WTC11 (cell line): ENCODE measurements at regions not wholly inside any gene's neighbourhood (a gene's known extent, or its start where the extent isn't known, plus 50 kb on each side); places are given as distances from the start of the nearest gene placed in this dataset.

Experiments used
- ATAC-seq: fragments of 200-7000 bp; cut with Tn5 transposase; 2 replicates; pipeline ENCODE4 v1.10.0; 2021; ENCODE audit warnings: mild to moderate bottlenecking, moderate library complexity
- CTCF ChIA-PET: fragments of 300-600 bp; sonication (Branson Sonifier 250); formaldehyde crosslinking; loops from one replicate; lab custom pipeline; 2021; ENCODE audit warnings: antibody characterized with exemption; lab: Charles Lee
- POLR2A ChIA-PET: fragments of 350-600 bp; sonication (Branson Sonifier 250); formaldehyde crosslinking; loops from one replicate; lab custom pipeline; 2021; ENCODE audit warnings: antibody characterized with exemption; lab: Charles Lee
- DNase-seq: peaks from one replicate; pipeline ENCODE4 v3.0.0; 2021; ENCODE audit warnings: low spot score
- H3K27ac Mint-ChIP-seq: 2 replicates; pipeline ENCODE4 v1.8.0; 2021; ENCODE audit warnings: mixed read lengths
- H3K27me3 Mint-ChIP-seq: 2 replicates; pipeline ENCODE4 v1.8.0; 2021; ENCODE audit warnings: low read depth, mild to moderate bottlenecking, moderate library complexity, mixed read lengths
- H3K36me3 Mint-ChIP-seq: 2 replicates; pipeline ENCODE4 v1.8.0; 2021; ENCODE audit warnings: mixed read lengths
- H3K4me1 Mint-ChIP-seq: 2 replicates; pipeline ENCODE4 v1.8.0; 2022; ENCODE audit warnings: mixed read lengths
- H3K4me3 Mint-ChIP-seq: 2 replicates; pipeline ENCODE4 v1.8.0; 2021; ENCODE audit warnings: mild to moderate bottlenecking, moderate library complexity, mixed read lengths
- H3K9me3 Mint-ChIP-seq: 2 replicates; pipeline ENCODE4 v1.8.0; 2021; ENCODE audit warnings: mixed read lengths
- FOXK1 ChIP-seq: sonication (generic); formaldehyde crosslinking; IDR thresholded peaks from 2 replicates; pipeline ENCODE4 v1.8.0; 2022; ENCODE audit warnings: mild to moderate bottlenecking, moderate library complexity, missing genetic modification reagents
- GABPB1 ChIP-seq: sonication (generic); formaldehyde crosslinking; IDR thresholded peaks from 2 replicates; pipeline ENCODE4 v1.8.1; 2023; ENCODE audit warnings: mild to moderate bottlenecking, missing genetic modification reagents
- GRHL2 ChIP-seq: fragments of 250-450 bp; sonication (Bioruptor Pico); IDR thresholded peaks from 2 replicates; pipeline ENCODE4 v1.8.0; 2022; ENCODE audit warnings: mild to moderate bottlenecking, moderate library complexity; ENCODE audit not compliant: insufficient replicate concordance, severe bottlenecking
- HMGA2 ChIP-seq: fragments of 250-450 bp; sonication (Bioruptor Pico); IDR thresholded peaks from 2 replicates; pipeline ENCODE4 v1.4.0; 2021; ENCODE audit warnings: mild to moderate bottlenecking, moderate library complexity
- JAZF1 ChIP-seq: fragments of 250-450 bp; sonication (Bioruptor Pico); IDR thresholded peaks from 2 replicates; pipeline ENCODE4 v1.9.0; 2021; ENCODE audit warnings: moderate library complexity, mild to moderate bottlenecking, inconsistent platforms
- JUN ChIP-seq: sonication (generic); formaldehyde crosslinking; IDR thresholded peaks from 2 replicates; pipeline ENCODE4 v1.8.0; 2023; ENCODE audit warnings: mild to moderate bottlenecking, missing genetic modification reagents
- MYBL2 ChIP-seq: sonication (generic); formaldehyde crosslinking; IDR thresholded peaks from 2 replicates; pipeline ENCODE4 v1.8.1; 2023; ENCODE audit warnings: mild to moderate bottlenecking, moderate library complexity, missing genetic modification reagents
- NR2C2 ChIP-seq: sonication (generic); formaldehyde crosslinking; IDR thresholded peaks from 2 replicates; pipeline ENCODE4 v1.8.0; 2022; ENCODE audit warnings: mild to moderate bottlenecking, missing genetic modification reagents
- NR3C1 ChIP-seq: sonication (generic); formaldehyde crosslinking; conservative IDR thresholded peaks from 2 replicates; pipeline ENCODE4 v1.8.1; 2023; ENCODE audit warnings: low read depth, mild to moderate bottlenecking, missing genetic modification reagents
- SP1 ChIP-seq: sonication (generic); formaldehyde crosslinking; conservative IDR thresholded peaks from 2 replicates; pipeline ENCODE4 v1.8.1; 2022; ENCODE audit warnings: missing genetic modification reagents
- TEAD1 ChIP-seq: sonication (generic); formaldehyde crosslinking; IDR thresholded peaks from 2 replicates; pipeline ENCODE4 v1.8.0; 2022; ENCODE audit warnings: mild to moderate bottlenecking, missing genetic modification reagents
- TP53 ChIP-seq: sonication (generic); formaldehyde crosslinking; IDR thresholded peaks from 2 replicates; pipeline ENCODE4 v1.8.1; 2023; ENCODE audit warnings: mild to moderate bottlenecking, missing genetic modification reagents
- ZNF232 ChIP-seq: sonication (generic); formaldehyde crosslinking; IDR thresholded peaks from 2 replicates; pipeline ENCODE4 v1.8.0; 2022; ENCODE audit warnings: mild to moderate bottlenecking, missing genetic modification reagents
- ZNF423 ChIP-seq: fragments of 250-450 bp; sonication (Bioruptor Pico); IDR thresholded peaks from 2 replicates; pipeline ENCODE4 v2.1.2; 2022; ENCODE audit warnings: mild to moderate bottlenecking, moderate library complexity
- TF ChIP-seq, protein P1 (sequence below): fragments of 250-450 bp; sonication (Bioruptor Pico); IDR thresholded peaks from 2 replicates; pipeline ENCODE4 v1.9.0; 2021; ENCODE audit warnings: mild to moderate bottlenecking
- TF ChIP-seq, protein P2 (sequence below): sonication (generic); formaldehyde crosslinking; IDR thresholded peaks from 2 replicates; pipeline ENCODE4 v1.8.0; 2022; ENCODE audit warnings: mild to moderate bottlenecking, missing genetic modification reagents
- TF ChIP-seq, protein P3 (sequence below): sonication (generic); formaldehyde crosslinking; IDR thresholded peaks from 2 replicates; pipeline ENCODE4 v1.8.0; 2023; ENCODE audit warnings: mild to moderate bottlenecking, missing genetic modification reagents
- TF ChIP-seq, protein P4 (sequence below): sonication (generic); formaldehyde crosslinking; IDR thresholded peaks from 2 replicates; pipeline ENCODE4 v1.8.1; 2023; ENCODE audit warnings: mild to moderate bottlenecking, missing genetic modification reagents

DNA sequence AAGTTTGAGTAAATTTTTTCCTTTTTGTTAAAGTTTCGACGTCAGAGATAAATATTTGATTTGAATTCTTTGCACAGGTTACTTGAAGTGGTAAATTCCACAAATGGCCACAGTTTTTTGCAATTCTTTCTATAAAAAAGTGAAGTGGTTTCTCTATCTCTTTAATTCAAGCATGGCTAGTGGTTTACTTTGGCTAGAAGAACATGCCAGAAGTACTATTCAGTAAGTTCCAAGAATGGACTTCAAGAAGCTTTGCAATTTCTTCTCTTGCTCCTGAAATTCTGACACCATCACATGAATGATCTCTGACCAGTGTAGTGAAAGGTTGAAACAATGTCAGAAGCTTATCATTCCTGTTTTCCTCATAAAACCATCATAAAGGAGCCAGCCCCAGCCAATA is 55.7 kb upstream of the RNPC3 start:
- no peaks in the 10 kb centered on the region for H3K4me1 Mint-ChIP-seq
- POLR2A ChIA-PET: no interaction called here
- no peaks in the 10 kb centered on the region for H3K36me3 Mint-ChIP-seq
- no peak overlapping the region for H3K27ac Mint-ChIP-seq
- H3K9me3 Mint-ChIP-seq: peaks cover 3% of the 10 kb centered on the region
- ATAC-seq (no peak), DNase-seq (no peak)
- H3K4me3 Mint-ChIP-seq: no peak overlapping the region
- H3K27me3 Mint-ChIP-seq: no peaks in the 10 kb centered on the region
- TF ChIP-seq GRHL2 (CRISPR knock-in tag): no peak
- TF ChIP-seq SP1 (CRISPR knock-in tag): no peak
- no peak for TF ChIP-seq ZNF232 (CRISPR knock-in tag)
- TF ChIP-seq, protein P1, sequence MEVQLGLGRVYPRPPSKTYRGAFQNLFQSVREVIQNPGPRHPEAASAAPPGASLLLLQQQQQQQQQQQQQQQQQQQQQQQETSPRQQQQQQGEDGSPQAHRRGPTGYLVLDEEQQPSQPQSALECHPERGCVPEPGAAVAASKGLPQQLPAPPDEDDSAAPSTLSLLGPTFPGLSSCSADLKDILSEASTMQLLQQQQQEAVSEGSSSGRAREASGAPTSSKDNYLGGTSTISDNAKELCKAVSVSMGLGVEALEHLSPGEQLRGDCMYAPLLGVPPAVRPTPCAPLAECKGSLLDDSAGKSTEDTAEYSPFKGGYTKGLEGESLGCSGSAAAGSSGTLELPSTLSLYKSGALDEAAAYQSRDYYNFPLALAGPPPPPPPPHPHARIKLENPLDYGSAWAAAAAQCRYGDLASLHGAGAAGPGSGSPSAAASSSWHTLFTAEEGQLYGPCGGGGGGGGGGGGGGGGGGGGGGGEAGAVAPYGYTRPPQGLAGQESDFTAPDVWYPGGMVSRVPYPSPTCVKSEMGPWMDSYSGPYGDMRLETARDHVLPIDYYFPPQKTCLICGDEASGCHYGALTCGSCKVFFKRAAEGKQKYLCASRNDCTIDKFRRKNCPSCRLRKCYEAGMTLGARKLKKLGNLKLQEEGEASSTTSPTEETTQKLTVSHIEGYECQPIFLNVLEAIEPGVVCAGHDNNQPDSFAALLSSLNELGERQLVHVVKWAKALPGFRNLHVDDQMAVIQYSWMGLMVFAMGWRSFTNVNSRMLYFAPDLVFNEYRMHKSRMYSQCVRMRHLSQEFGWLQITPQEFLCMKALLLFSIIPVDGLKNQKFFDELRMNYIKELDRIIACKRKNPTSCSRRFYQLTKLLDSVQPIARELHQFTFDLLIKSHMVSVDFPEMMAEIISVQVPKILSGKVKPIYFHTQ (CRISPR knock-in tag): no peak
- CTCF ChIA-PET: no interaction called here

DNA sequence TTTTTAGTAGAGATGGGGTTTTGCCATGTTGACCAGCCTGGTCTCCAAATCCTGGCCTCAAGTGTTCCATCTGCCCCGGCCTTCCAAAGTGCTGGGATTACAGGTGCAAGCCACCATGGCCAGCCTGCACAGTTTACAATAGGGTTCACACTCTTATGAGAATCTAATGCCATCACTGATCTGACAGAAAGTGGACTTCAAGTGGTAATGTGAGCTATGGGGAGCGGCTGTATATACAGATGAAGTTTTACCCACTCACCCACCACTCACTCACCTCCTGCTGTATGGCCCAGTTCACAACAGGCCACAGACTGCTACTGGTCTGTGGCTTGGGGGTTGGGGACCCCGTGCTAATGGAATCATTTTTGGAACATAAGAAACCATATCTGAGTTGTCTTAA is 58.4 kb upstream of the RNPC3 start:
- ATAC-seq (no peak), DNase-seq (no peak)
- no peaks in the 10 kb centered on the region for H3K36me3 Mint-ChIP-seq
- ChIA-PET CTCF (interaction anchor here (0.6 kb wide), 1 partner anchor 531 kb away, joined by 3 read pairs; no protein-coding TSS in a partner anchor), POLR2A (no interaction called here)
- peaks cover 3% of the 10 kb centered on the region for H3K9me3 Mint-ChIP-seq
- no peak overlapping the region for H3K27ac Mint-ChIP-seq
- H3K4me1 Mint-ChIP-seq: peaks cover 1% of the 10 kb centered on the region; the same call in 1 of the 2 replicates
- no peaks in the 10 kb centered on the region for H3K27me3 Mint-ChIP-seq
- TF ChIP-seq GABPB1 (no peak), NR2C2 (CRISPR knock-in tag) (no peak), TP53 (CRISPR knock-in tag) (no peak), ZNF232 (CRISPR knock-in tag) (no peak), FOXK1 (CRISPR knock-in tag) (no peak), JAZF1 (no peak), SP1 (CRISPR knock-in tag) (no peak), ZNF423 (CRISPR knock-in tag) (no peak), JUN (CRISPR knock-in tag) (no peak), TEAD1 (CRISPR knock-in tag) (no peak), NR3C1 (CRISPR knock-in tag) (no peak), MYBL2 (no peak), HMGA2 (CRISPR knock-in tag) (no peak)
- TF ChIP-seq, protein P2, sequence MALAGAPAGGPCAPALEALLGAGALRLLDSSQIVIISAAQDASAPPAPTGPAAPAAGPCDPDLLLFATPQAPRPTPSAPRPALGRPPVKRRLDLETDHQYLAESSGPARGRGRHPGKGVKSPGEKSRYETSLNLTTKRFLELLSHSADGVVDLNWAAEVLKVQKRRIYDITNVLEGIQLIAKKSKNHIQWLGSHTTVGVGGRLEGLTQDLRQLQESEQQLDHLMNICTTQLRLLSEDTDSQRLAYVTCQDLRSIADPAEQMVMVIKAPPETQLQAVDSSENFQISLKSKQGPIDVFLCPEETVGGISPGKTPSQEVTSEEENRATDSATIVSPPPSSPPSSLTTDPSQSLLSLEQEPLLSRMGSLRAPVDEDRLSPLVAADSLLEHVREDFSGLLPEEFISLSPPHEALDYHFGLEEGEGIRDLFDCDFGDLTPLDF (CRISPR knock-in tag): no peak
- TF ChIP-seq, protein P3, sequence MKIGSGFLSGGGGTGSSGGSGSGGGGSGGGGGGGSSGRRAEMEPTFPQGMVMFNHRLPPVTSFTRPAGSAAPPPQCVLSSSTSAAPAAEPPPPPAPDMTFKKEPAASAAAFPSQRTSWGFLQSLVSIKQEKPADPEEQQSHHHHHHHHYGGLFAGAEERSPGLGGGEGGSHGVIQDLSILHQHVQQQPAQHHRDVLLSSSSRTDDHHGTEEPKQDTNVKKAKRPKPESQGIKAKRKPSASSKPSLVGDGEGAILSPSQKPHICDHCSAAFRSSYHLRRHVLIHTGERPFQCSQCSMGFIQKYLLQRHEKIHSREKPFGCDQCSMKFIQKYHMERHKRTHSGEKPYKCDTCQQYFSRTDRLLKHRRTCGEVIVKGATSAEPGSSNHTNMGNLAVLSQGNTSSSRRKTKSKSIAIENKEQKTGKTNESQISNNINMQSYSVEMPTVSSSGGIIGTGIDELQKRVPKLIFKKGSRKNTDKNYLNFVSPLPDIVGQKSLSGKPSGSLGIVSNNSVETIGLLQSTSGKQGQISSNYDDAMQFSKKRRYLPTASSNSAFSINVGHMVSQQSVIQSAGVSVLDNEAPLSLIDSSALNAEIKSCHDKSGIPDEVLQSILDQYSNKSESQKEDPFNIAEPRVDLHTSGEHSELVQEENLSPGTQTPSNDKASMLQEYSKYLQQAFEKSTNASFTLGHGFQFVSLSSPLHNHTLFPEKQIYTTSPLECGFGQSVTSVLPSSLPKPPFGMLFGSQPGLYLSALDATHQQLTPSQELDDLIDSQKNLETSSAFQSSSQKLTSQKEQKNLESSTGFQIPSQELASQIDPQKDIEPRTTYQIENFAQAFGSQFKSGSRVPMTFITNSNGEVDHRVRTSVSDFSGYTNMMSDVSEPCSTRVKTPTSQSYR (CRISPR knock-in tag): no peak
- TF ChIP-seq, protein P4, sequence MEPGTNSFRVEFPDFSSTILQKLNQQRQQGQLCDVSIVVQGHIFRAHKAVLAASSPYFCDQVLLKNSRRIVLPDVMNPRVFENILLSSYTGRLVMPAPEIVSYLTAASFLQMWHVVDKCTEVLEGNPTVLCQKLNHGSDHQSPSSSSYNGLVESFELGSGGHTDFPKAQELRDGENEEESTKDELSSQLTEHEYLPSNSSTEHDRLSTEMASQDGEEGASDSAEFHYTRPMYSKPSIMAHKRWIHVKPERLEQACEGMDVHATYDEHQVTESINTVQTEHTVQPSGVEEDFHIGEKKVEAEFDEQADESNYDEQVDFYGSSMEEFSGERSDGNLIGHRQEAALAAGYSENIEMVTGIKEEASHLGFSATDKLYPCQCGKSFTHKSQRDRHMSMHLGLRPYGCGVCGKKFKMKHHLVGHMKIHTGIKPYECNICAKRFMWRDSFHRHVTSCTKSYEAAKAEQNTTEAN (CRISPR knock-in tag): no peak
- TF ChIP-seq, all 79 proteins: peak for 0
- H3K4me3 Mint-ChIP-seq: no peak overlapping the region
